OCI-LY3 (cell line): ENCODE measurements at regions not wholly inside any gene's neighbourhood (a gene's known extent, or its start where the extent isn't known, plus 50 kb on each side); places are given as distances from the start of the nearest gene placed in this dataset.

ENCODE experiments used
- CTCF ChIP-seq: fragments of 200-600, 300-600 bp; sonication (generic); IDR thresholded peaks from 2 replicates; pipeline ENCODE4 v1.5.1; 2014; ENCODE audit warnings: antibody characterized with exemption, low read length, low read depth
- EZH2phosphoT487 ChIP-seq: fragments of 200-600 bp; shearing (Covaris generic); IDR thresholded peaks from 2 replicates; pipeline ENCODE4 v1.6.1; 2018; ENCODE audit warnings: antibody characterized with exemption, mixed run types, low read depth

GRCh38 chr11:86186386-86186785 is 58.2 kb upstream of the EED start:
- TF ChIP-seq CTCF, result no peak
- TF ChIP-seq EZH2phosphoT487, result no peak
